ENCODE measurements at regions not wholly inside any gene's neighbourhood (a gene's known extent, or its start where the extent isn't known, plus 50 kb on each side); places are given as distances from the start of the nearest gene placed in this dataset.
A peak's percentile ranks its signal among the peaks of the same experiment; 100 is the strongest.
"Not testable (repeated sequence)": the region's sequence is repeated elsewhere in the genome, so short reads cannot be mapped to it uniquely, and the experiment has no call there.

GRCh38 chr2:4049463-4049862, 346.1 kb downstream of the DCDC2C start:
- no peak for DNase-seq

DNA sequence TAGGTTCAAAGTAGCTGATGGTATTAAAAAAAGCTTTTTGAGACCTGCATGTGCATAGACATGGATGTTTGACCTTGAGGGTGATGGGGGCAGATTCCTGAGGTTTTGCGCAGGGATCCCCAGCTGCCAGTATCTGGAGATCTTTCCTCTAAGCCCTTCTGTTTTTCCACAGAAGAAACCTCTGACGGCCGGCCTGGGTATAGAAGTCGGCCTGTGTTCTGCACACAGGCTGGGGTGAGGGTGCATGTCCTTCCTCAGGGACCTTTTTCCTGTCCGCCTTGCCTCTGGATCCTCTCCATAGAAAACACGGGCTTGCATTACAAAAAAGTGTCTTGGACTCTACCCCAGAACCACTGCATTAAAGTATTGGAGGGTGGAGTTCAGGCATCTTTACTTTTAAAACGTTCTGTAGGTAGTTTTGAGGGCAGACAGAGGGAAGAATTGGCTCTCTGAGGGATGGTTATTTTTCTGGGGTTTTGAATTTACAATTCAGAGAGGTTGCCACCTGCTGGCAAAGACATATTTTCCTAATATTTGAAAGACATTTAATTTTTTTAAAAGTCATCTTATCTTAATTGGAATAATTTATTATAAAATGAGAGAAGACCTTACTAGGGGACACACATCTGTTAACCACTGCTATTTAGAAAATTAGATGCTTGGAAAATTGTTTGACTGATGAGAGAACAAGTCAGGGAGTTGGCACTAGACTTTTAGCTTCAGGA, 350.6 kb downstream of the DCDC2C start:
- DNase-seq, result peak; percentile 72

GRCh38 chr2:4066217-4066616, 362.8 kb downstream of the DCDC2C start:
- DNase-seq, result no peak

GRCh38 chr2:4073026-4073569, 369.7 kb downstream of the DCDC2C start:
- no peak for DNase-seq

- no peak for DNase-seq
These were observed 373.6 kb downstream of the DCDC2C start for GRCh38 chr2:4077017-4077416.

DNA sequence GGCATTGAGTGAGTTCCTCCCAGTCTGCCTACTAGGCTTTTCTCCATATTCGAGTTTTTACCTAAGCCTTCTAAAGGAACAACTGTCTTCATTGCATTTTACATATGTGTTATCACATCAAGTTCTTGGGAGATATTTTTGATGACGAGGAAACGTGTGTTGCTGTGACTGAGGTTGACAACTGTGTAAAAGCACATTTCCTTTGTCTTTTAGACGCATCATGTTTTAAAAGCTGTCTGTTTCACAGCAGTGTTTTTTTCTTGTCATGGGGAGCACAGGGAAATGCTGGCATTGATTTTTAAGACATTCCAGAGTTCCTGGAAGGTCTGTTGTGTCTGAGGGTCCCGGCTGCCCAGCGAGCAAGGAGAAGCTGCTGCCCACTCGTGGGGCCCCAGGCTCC, 381.8 kb downstream of the DCDC2C start:
- no peak for DNase-seq

- DNase-seq, result no peak
These were observed 387.6 kb downstream of the DCDC2C start for GRCh38 chr2:4090668-4091630.

GRCh38 chr2:4091869-4092268, 388.5 kb downstream of the DCDC2C start:
- DNase-seq, result no peak

- DNase-seq, result no peak
These were observed 391.4 kb downstream of the DCDC2C start for GRCh38 chr2:4094743-4095142.

- no peak for DNase-seq
These were observed 393.8 kb downstream of the DCDC2C start for GRCh38 chr2:4096978-4097766.

DNA sequence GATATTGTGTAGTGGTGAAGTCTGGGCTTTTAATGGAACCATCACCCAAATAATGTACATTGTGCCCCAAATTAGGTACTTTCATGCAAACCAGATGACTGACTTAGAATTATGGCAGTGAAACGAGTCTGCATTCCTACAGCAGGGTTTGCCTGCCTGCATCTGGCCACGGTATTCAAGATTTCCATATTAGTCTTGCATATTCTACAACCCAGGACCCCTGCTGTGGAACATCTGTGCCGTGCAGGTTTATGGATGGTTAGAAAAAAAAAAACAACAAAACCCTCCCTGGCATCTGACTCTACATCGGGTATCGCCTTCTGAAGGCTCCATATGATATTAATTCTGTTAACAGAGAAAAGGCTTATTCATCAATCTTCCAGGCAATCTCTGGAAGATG, 394.8 kb downstream of the DCDC2C start:
- no peak for DNase-seq

- DNase-seq, result no peak
These were observed 398.6 kb downstream of the DCDC2C start for GRCh38 chr2:4101936-4102335.

DNA sequence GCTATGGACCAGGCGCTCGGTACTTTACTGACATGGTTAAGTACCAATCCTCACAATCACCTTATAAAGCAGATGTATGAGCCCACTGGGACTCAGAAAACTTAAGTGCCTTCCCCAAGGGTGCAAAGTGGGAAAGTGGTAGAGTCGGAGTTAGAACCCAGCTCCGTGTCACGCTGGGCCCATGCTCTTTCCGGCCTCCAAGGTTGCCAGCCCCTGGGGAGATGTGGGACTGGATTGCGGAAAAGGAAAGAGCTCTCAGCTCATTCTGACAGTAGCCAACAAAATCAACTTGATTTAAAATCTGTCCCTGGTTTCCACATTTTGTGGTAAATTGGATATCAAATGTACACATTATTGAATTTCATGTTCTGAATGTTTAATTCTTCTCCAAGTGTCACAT, 403.8 kb downstream of the DCDC2C start:
- DNase-seq, result no peak

- DNase-seq, result no peak
These were observed 406.9 kb downstream of the DCDC2C start for GRCh38 chr2:4110273-4110672.

DNA sequence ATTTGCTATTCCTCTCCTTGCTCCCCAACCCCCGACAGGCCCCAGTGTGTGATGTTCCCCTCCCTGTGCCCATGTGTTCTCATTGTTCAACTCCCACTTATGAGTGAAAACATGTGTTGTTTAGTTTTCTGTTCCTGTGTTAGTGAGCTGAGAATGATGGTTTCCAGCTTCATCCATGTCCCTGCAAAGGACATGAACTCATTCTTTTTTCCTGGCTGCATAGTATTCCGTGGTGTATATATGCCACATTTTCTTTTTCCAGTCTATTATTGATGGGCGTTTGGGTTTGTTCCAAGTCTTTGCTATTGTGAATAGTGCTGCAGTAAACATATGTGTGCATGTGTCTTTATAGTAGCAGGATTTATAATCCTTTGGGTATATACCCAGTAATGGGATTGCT, 412.1 kb downstream of the DCDC2C start:
- not testable (repeated sequence) for DNase-seq

DNA sequence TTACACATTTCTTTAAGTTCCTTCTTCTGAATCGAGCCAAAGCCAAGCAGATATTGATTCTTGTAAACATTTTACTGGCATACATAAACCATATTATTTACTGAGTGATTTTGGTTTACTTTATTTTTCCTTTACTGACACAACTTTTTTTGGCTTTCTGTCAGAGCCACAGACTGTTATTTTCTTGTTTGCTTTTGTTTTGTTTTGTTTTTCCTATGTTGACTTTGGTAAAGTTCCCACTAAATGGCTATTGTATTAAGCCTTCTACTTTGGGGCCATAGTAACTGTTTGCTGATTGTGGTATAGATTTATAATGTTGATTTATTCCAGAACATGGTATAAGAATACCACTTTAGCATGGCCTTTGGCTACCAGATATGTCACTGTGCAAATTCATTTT, 419.4 kb downstream of the DCDC2C start:
- DNase-seq, result no peak

DNA sequence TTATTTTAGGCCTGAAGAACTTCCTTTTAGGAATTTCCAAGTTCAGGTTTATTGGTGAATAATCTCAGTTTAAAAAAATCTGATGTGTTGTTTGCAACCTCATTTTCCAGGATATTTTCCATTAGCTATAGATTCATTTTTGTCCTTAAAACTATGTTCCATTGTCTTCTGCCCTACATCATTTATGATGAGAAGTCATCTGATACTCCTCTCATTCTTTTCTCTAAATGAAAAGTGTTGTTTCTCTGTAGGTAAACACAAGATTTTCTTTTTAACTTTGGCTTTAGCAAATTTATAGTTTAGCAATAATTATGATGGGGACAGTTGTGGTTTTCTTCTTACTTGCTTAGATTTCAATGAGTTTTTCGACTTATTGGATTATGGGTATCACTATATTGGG, 427.3 kb downstream of the DCDC2C start:
- no peak for DNase-seq

- DNase-seq, result no peak
These were observed 431.5 kb downstream of the DCDC2C start for GRCh38 chr2:4134551-4135550.

DNA sequence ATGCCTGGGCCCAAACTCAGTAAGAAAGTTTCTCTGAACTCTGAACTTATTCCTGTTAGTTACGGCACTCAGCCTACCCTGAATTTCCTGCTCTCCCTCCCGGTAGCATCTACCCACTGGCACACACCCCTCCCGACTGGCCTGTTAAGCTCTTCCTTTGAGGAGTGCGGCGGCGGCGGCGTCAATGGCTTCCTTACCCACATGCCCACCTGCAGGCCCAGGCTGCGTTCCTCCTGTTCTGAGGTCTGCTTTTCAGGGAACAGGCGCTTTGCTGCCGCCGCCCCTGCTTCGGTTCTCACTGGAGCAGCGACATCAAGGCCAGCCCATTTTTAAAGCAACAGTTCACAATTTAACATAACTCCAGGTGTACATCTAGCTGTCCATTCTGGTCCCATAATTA, 432.4 kb downstream of the DCDC2C start:
- no peak for DNase-seq

GRCh38 chr2:4139316-4139715, 435.9 kb downstream of the DCDC2C start:
- DNase-seq, result no peak

GRCh38 chr2:4139731-4140130, 436.4 kb downstream of the DCDC2C start:
- peak; percentile 59 for DNase-seq

All from SHP77 treated with DMSO at 0.1 percent for 48 hours (cell line).